ENCODE measurements at regions not wholly inside any gene's neighbourhood (a gene's known extent, or its start where the extent isn't known, plus 50 kb on each side); places are given as distances from the start of the nearest gene placed in this dataset.

DNA sequence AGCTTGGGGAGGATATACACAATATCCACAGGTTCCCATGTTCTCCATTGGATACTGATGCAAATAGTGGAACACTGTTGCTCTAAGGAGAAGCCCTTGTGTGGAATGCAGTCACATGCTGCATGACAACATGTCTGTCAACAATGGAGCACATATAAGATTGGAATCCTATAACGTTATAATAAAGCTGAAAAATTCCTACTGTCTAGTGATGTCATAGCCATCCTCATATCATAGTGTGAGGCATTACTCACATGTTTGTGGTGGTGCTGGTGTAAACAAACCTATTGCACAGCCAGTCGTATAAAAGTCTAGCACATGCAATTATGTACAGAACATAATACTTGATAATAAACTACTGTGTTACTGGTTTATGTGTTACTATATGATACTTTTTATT lies 394.7 kb downstream of the FBXO15 start:
- TF ChIP-seq, protein P1, sequence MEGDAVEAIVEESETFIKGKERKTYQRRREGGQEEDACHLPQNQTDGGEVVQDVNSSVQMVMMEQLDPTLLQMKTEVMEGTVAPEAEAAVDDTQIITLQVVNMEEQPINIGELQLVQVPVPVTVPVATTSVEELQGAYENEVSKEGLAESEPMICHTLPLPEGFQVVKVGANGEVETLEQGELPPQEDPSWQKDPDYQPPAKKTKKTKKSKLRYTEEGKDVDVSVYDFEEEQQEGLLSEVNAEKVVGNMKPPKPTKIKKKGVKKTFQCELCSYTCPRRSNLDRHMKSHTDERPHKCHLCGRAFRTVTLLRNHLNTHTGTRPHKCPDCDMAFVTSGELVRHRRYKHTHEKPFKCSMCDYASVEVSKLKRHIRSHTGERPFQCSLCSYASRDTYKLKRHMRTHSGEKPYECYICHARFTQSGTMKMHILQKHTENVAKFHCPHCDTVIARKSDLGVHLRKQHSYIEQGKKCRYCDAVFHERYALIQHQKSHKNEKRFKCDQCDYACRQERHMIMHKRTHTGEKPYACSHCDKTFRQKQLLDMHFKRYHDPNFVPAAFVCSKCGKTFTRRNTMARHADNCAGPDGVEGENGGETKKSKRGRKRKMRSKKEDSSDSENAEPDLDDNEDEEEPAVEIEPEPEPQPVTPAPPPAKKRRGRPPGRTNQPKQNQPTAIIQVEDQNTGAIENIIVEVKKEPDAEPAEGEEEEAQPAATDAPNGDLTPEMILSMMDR (conservative IDR thresholded peaks at IDR 0.05 in 1 of 2, IDR thresholded peaks at IDR 0.05 in 1 of 2; ENCODE audit: low read depth in 1 of 2, low read length in 2 of 2) = no peak
- no peak for TF ChIP-seq EZH2 (IDR thresholded peaks at IDR 0.05; ENCODE audit: low read length, missing control alignments)

Measured in fibroblast of lung (primary cell).